ENCODE measurements at regions not wholly inside any gene's neighbourhood (a gene's known extent, or its start where the extent isn't known, plus 50 kb on each side); places are given as distances from the start of the nearest gene placed in this dataset.

DNA sequence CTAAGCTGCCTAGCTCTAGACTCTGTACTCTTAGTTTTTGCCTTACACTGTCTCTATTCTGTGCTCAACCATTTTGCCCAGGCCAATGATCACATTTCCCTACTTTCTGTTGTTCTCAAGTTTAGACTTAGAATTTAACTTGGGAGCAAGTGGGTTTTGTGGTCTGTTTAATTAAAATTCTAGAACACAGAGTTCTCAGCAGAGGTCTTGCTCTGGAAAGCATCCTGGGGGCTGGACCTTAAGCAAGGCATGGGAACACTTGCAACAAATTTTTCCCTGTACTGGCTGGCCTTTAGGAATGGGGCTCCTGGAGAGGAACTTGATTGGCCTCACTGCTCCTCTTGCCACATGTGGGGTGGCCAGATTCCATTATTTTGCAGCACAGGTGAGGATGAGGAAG lies 236.3 kb upstream of the LRTM1 start:
- Histone ChIP-seq H3K4me3 (ENCODE audit: low read length in 2 of 2) (no peak overlapping the region), H2AK5ac (ENCODE audit: low read depth, low read length) (no peak overlapping the region), H4K91ac (ENCODE audit: low read depth, low read length, poor library complexity) (no peak overlapping the region), H3K4me2 (ENCODE audit: insufficient read depth, low read length, poor library complexity, severe bottlenecking) (no peak overlapping the region), H3K36me3 (replicated peaks in 1 of 2; ENCODE audit: control insufficient read depth in 2 of 2, insufficient read depth in 2 of 2, low read length in 2 of 2) (no peaks in the 10 kb centered on the region), H3K9ac (ENCODE audit: low read depth, low read length, poor library complexity) (no peak overlapping the region), H3K27ac (replicated peaks; ENCODE audit: low read length) (no peak overlapping the region), H2BK15ac (ENCODE audit: low read length) (no peak overlapping the region), H3K4ac (ENCODE audit: low read length) (no peak overlapping the region), H2BK5ac (ENCODE audit: low read length) (no peak overlapping the region), H3K27me3 (ENCODE audit: control insufficient read depth in 3 of 3, insufficient read depth in 3 of 3, low read depth in 1 of 3, low read length in 3 of 3) (no peaks in the 10 kb centered on the region), H2BK12ac (ENCODE audit: low read length) (no peak overlapping the region), H3K9me3 (replicated peaks in 1 of 2; ENCODE audit: control insufficient read depth in 2 of 2, insufficient read depth in 1 of 2, low read depth in 1 of 2, low read length in 2 of 2) (no peaks in the 10 kb centered on the region), H3K4me1 (ENCODE audit: control insufficient read depth in 2 of 2, insufficient read depth in 1 of 2, low read depth in 1 of 2, low read length in 2 of 2) (peaks cover 0 to 4% of the 10 kb centered on the region in 2 donors), H3K23ac (ENCODE audit: low read depth, low read length, poor library complexity) (no peak overlapping the region), H3K79me1 (ENCODE audit: low read depth, low read length) (no peaks in the 10 kb centered on the region), H4K8ac (ENCODE audit: low read depth, low read length) (no peak overlapping the region), H2BK120ac (ENCODE audit: low read depth, low read length) (no peak overlapping the region), H3K18ac (ENCODE audit: low read length) (no peak overlapping the region), H3K14ac (ENCODE audit: low read length) (no peak overlapping the region), H2AFZ (ENCODE audit: low read length) (no peak overlapping the region)
- DNase-seq (ENCODE audit: low spot score) = no peak

DNA sequence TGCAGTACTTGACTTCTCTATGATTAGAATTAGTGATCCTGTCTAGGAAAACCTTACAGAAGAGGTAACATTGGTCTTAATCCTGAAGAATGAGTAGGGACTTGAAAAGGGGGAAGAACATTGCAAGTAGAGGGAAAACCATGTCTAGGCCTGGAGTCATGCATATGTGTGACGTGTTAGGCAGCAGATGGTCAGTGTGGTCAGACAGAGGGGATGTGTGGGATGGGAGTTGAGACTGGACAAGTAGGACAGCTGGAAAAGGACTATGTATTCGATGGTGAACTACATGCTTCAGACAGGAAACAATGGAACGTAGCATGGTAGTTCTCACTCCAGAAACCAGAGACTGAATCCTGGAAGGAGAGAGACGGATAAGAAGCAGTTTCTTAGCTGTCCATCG lies 235.6 kb upstream of the LRTM1 start:
- Histone ChIP-seq H3K9ac (ENCODE audit: low read depth, low read length, poor library complexity) (no peak overlapping the region), H2AFZ (ENCODE audit: low read length) (no peak overlapping the region), H2BK12ac (ENCODE audit: low read length) (no peak overlapping the region), H3K4ac (ENCODE audit: low read length) (no peak overlapping the region), H3K18ac (ENCODE audit: low read length) (no peak overlapping the region), H3K4me2 (ENCODE audit: insufficient read depth, low read length, poor library complexity, severe bottlenecking) (no peak overlapping the region), H3K4me1 (ENCODE audit: control insufficient read depth in 2 of 2, insufficient read depth in 1 of 2, low read depth in 1 of 2, low read length in 2 of 2) (peaks cover 0 to 4% of the 10 kb centered on the region in 2 donors), H3K27ac (replicated peaks; ENCODE audit: low read length) (no peak overlapping the region), H4K8ac (ENCODE audit: low read depth, low read length) (no peak overlapping the region), H3K79me1 (ENCODE audit: low read depth, low read length) (no peaks in the 10 kb centered on the region), H3K23ac (ENCODE audit: low read depth, low read length, poor library complexity) (no peak overlapping the region), H3K9me3 (replicated peaks in 1 of 2; ENCODE audit: control insufficient read depth in 2 of 2, insufficient read depth in 1 of 2, low read depth in 1 of 2, low read length in 2 of 2) (no peaks in the 10 kb centered on the region), H2BK5ac (ENCODE audit: low read length) (no peak overlapping the region), H2BK15ac (ENCODE audit: low read length) (no peak overlapping the region), H2BK120ac (ENCODE audit: low read depth, low read length) (no peak overlapping the region), H3K14ac (ENCODE audit: low read length) (no peak overlapping the region), H3K4me3 (ENCODE audit: low read length in 2 of 2) (no peak overlapping the region), H2AK5ac (ENCODE audit: low read depth, low read length) (no peak overlapping the region), H3K36me3 (replicated peaks in 1 of 2; ENCODE audit: control insufficient read depth in 2 of 2, insufficient read depth in 2 of 2, low read length in 2 of 2) (no peaks in the 10 kb centered on the region), H4K91ac (ENCODE audit: low read depth, low read length, poor library complexity) (no peak overlapping the region), H3K27me3 (ENCODE audit: control insufficient read depth in 3 of 3, insufficient read depth in 3 of 3, low read depth in 1 of 3, low read length in 3 of 3) (no peaks in the 10 kb centered on the region)
- WGBS, 2 donors (ENCODE audit: extremely low coverage in 2 of 2, insufficient read length in 2 of 2, insufficient replicate concordance in 1 of 2) = no CpG with 5 or more reads among the region's 5 CpGs
- no peak for DNase-seq (ENCODE audit: low spot score)

DNA sequence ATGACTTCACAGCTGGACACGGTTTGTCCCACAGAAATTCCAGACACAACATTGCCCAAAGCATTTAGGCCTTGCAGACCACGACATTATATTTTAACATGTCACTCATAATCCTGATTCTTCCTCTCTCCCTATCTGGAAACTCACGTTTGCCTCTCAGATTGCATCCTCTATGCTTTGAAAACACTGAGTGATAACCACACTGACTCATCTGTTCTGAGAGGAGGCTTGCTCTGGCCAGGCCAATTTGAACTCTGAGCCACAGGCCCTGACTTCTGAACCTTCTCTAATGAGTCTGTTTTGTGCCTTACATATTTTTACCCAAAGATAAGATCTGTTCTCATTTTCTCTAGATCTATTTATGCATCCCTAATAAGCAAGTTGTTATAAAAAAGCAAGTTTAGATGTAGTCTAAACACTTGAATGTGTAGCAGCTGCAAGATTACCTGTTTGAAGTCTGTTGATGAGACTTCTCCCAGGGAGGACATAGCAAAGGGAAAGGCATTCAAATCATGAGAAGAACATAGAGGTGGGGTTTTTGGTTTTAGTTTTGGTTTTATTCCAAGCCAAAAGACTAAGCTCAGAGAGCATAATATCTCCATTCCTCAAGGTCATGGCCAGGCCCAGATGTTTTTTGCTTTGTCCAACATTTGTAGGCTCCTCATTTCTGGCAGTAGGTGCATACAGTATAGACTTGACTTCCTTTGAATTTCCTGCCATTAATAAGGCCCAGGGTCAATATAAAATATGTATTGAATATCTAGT lies 234.4 kb upstream of the LRTM1 start:
- no peak for DNase-seq (ENCODE audit: low spot score)
- no peak overlapping the region for H2BK15ac ChIP-seq (ENCODE audit: low read length)
- no peak overlapping the region for H3K4me3 ChIP-seq (ENCODE audit: low read length in 2 of 2)
- no peak overlapping the region for H3K18ac ChIP-seq (ENCODE audit: low read length)
- H4K8ac ChIP-seq (ENCODE audit: low read depth, low read length) = no peak overlapping the region
- WGBS, 2 donors (ENCODE audit: extremely low coverage in 2 of 2, insufficient read length in 2 of 2, insufficient replicate concordance in 1 of 2) = no CpG with 5 or more reads among the region's 3 CpGs
- no peak overlapping the region for H2AFZ ChIP-seq (ENCODE audit: low read length)
- no peak overlapping the region for H3K4me2 ChIP-seq (ENCODE audit: insufficient read depth, low read length, poor library complexity, severe bottlenecking)
- no peak overlapping the region for H3K23ac ChIP-seq (ENCODE audit: low read depth, low read length, poor library complexity)
- peaks cover 0 to 4% of the 10 kb centered on the region in 2 donors for H3K4me1 ChIP-seq (ENCODE audit: control insufficient read depth in 2 of 2, insufficient read depth in 1 of 2, low read depth in 1 of 2, low read length in 2 of 2)
- no peaks in the 10 kb centered on the region for H3K36me3 ChIP-seq (replicated peaks in 1 of 2; ENCODE audit: control insufficient read depth in 2 of 2, insufficient read depth in 2 of 2, low read length in 2 of 2)
- H2AK5ac ChIP-seq (ENCODE audit: low read depth, low read length) = no peak overlapping the region
- H2BK12ac ChIP-seq (ENCODE audit: low read length) = no peak overlapping the region
- no peak overlapping the region for H3K4ac ChIP-seq (ENCODE audit: low read length)
- H3K27me3 ChIP-seq (ENCODE audit: control insufficient read depth in 3 of 3, insufficient read depth in 3 of 3, low read depth in 1 of 3, low read length in 3 of 3) = no peaks in the 10 kb centered on the region
- H2BK5ac ChIP-seq (ENCODE audit: low read length) = no peak overlapping the region
- H2BK120ac ChIP-seq (ENCODE audit: low read depth, low read length) = no peak overlapping the region
- H3K9ac ChIP-seq (ENCODE audit: low read depth, low read length, poor library complexity) = no peak overlapping the region
- no peak overlapping the region for H4K91ac ChIP-seq (ENCODE audit: low read depth, low read length, poor library complexity)
- H3K27ac ChIP-seq (replicated peaks; ENCODE audit: low read length) = no peak overlapping the region
- no peaks in the 10 kb centered on the region for H3K9me3 ChIP-seq (replicated peaks in 1 of 2; ENCODE audit: control insufficient read depth in 2 of 2, insufficient read depth in 1 of 2, low read depth in 1 of 2, low read length in 2 of 2)
- H3K79me1 ChIP-seq (ENCODE audit: low read depth, low read length) = no peaks in the 10 kb centered on the region
- H3K14ac ChIP-seq (ENCODE audit: low read length) = no peak overlapping the region

DNA sequence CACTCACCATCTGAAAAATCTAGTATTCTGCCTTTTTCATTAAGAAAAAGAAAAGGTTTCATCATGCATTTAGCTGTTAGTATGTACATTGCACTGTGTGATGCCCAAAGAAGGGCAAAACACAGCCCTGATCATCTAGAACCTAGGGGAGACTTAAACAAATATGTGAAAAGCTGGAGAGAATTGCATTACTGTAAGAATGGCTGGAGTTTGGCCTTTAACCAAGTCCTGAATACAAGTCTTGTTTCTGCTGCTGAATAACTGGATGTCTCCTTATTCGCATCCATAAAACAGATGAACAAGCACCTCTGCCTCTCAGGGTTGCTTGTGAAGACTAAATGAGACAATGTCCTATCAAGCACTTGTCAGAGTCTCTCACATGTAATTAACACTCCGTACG lies 233.4 kb upstream of the LRTM1 start:
- H3K18ac ChIP-seq (ENCODE audit: low read length) = no peak overlapping the region
- no peak overlapping the region for H3K27ac ChIP-seq (replicated peaks; ENCODE audit: low read length)
- H2AFZ ChIP-seq (ENCODE audit: low read length) = no peak overlapping the region

More for the DNA sequence above, 233.4 kb upstream of the LRTM1 start:
- Histone ChIP-seq H3K4ac (ENCODE audit: low read length) (no peak overlapping the region), H3K4me2 (ENCODE audit: insufficient read depth, low read length, poor library complexity, severe bottlenecking) (no peak overlapping the region), H3K23ac (ENCODE audit: low read depth, low read length, poor library complexity) (no peak overlapping the region), H2BK15ac (ENCODE audit: low read length) (no peak overlapping the region), H3K9ac (ENCODE audit: low read depth, low read length, poor library complexity) (no peak overlapping the region), H4K8ac (ENCODE audit: low read depth, low read length) (no peak overlapping the region), H4K91ac (ENCODE audit: low read depth, low read length, poor library complexity) (no peak overlapping the region), H3K79me1 (ENCODE audit: low read depth, low read length) (no peaks in the 10 kb centered on the region), H2BK12ac (ENCODE audit: low read length) (no peak overlapping the region), H2BK5ac (ENCODE audit: low read length) (no peak overlapping the region), H2AK5ac (ENCODE audit: low read depth, low read length) (no peak overlapping the region), H3K14ac (ENCODE audit: low read length) (no peak overlapping the region), H3K27me3 (ENCODE audit: control insufficient read depth in 3 of 3, insufficient read depth in 3 of 3, low read depth in 1 of 3, low read length in 3 of 3) (no peaks in the 10 kb centered on the region), H2BK120ac (ENCODE audit: low read depth, low read length) (no peak overlapping the region), H3K4me1 (ENCODE audit: control insufficient read depth in 2 of 2, insufficient read depth in 1 of 2, low read depth in 1 of 2, low read length in 2 of 2) (peaks cover 0 to 4% of the 10 kb centered on the region in 2 donors), H3K9me3 (replicated peaks in 1 of 2; ENCODE audit: control insufficient read depth in 2 of 2, insufficient read depth in 1 of 2, low read depth in 1 of 2, low read length in 2 of 2) (no peaks in the 10 kb centered on the region), H3K36me3 (replicated peaks in 1 of 2; ENCODE audit: control insufficient read depth in 2 of 2, insufficient read depth in 2 of 2, low read length in 2 of 2) (no peaks in the 10 kb centered on the region), H3K4me3 (ENCODE audit: low read length in 2 of 2) (no peak overlapping the region)
- DNase-seq (ENCODE audit: low spot score) = no peak
- WGBS, 2 donors (ENCODE audit: extremely low coverage in 2 of 2, insufficient read length in 2 of 2, insufficient replicate concordance in 1 of 2) = no CpG with 5 or more reads among the region's 3 CpGs

Data from neuronal stem cell (in vitro differentiated cells).